SH-SY5Y (cell line): ENCODE measurements at regions not wholly inside any gene's neighbourhood (a gene's known extent, or its start where the extent isn't known, plus 50 kb on each side); places are given as distances from the start of the nearest gene placed in this dataset.

Experiments
- GATA2 ChIP-seq: IDR thresholded peaks from 2 replicates; pipeline ENCODE4 v1.6.1; 2011; ENCODE audit warnings: mild to moderate bottlenecking, low read depth, low read length
- GATA3 ChIP-seq: IDR thresholded peaks from 2 replicates; pipeline ENCODE4 v1.6.1; 2011; ENCODE audit warnings: low read depth, mild to moderate bottlenecking, low read length, moderate library complexity

- TF ChIP-seq GATA2 (no peak), GATA3 (no peak)
Measured at GRCh38 chr1:229033480-229033879, 237.4 kb upstream of the RAB4A start.
